Ishikawa (cell line): ENCODE measurements at regions not wholly inside any gene's neighbourhood (a gene's known extent, or its start where the extent isn't known, plus 50 kb on each side); places are given as distances from the start of the nearest gene placed in this dataset.

Experiments
- CEBPB ChIP-seq: IDR thresholded peaks from 2 replicates; pipeline ENCODE4 v1.6.1; 2012
- CREB1 ChIP-seq: IDR thresholded peaks from 2 replicates; pipeline ENCODE4 v1.6.1; 2012; ENCODE audit warnings: low read depth
- EGR1 ChIP-seq: IDR thresholded peaks from 2 replicates; pipeline ENCODE4 v1.6.1; 2012
- EP300 ChIP-seq: IDR thresholded peaks from 2 replicates; pipeline ENCODE4 v1.6.1; 2012; ENCODE audit warnings: borderline replicate concordance
- FOXM1 ChIP-seq: IDR thresholded peaks from 2 replicates; pipeline ENCODE4 v1.6.1; 2012; ENCODE audit warnings: low read depth, borderline replicate concordance
- MAX ChIP-seq: IDR thresholded peaks from 2 replicates; pipeline ENCODE4 v1.6.1; 2012
- NFIC ChIP-seq: IDR thresholded peaks from 2 replicates; pipeline ENCODE4 v1.6.1; 2012
- RAD21 ChIP-seq: IDR thresholded peaks from 2 replicates; pipeline ENCODE4 v1.6.1; 2012; ENCODE audit warnings: low read depth
- REST ChIP-seq: IDR thresholded peaks from 2 replicates; pipeline ENCODE4 v1.6.1; 2012; ENCODE audit warnings: low read depth, mild to moderate bottlenecking
- TAF1 ChIP-seq: IDR thresholded peaks from 2 replicates; pipeline ENCODE4 v1.6.1; 2012; ENCODE audit warnings: low read depth, mild to moderate bottlenecking
- TEAD4 ChIP-seq: IDR thresholded peaks from 2 replicates; pipeline ENCODE4 v1.6.1; 2012
- USF1 ChIP-seq: IDR thresholded peaks from 2 replicates; pipeline ENCODE4 v1.6.1; 2012
- YY1 ChIP-seq: IDR thresholded peaks from 2 replicates; pipeline ENCODE4 v1.6.1; 2012; ENCODE audit warnings: low read depth
- ZBTB7A ChIP-seq: IDR thresholded peaks from 2 replicates; pipeline ENCODE4 v1.6.1; 2012; ENCODE audit warnings: low read depth

GRCh38 chr13:95463531-95463930, 89.0 kb upstream of the CLDN10 start:
- TF ChIP-seq TEAD4 (no peak), REST (no peak), EGR1 (no peak), EP300 (no peak), MAX (no peak), CREB1 (no peak), YY1 (no peak), ZBTB7A (no peak), TAF1 (no peak), CEBPB (no peak), RAD21 (no peak), NFIC (no peak), FOXM1 (no peak), USF1 (no peak)
